Sigmoid colon (tissue), 4 donors: ENCODE measurements at regions not wholly inside any gene's neighbourhood (a gene's known extent, or its start where the extent isn't known, plus 50 kb on each side); places are given as distances from the start of the nearest gene placed in this dataset.

Experiments used
- CTCF ChIP-seq, 4 experiments: fragments of 450-650 bp in 3 of 4; fragments of 200-600 bp in 1 of 4; IDR thresholded peaks; one replicate each; pipeline ENCODE4 v1.5.1; 2016 to 2019; ENCODE audit warnings: antibody characterized with exemption in 4 of 4, mild to moderate bottlenecking in 3 of 4, moderate library complexity in 2 of 4
- EP300 ChIP-seq, 4 donors: sonication (generic); formaldehyde crosslinking; IDR thresholded peaks; one replicate each; pipeline ENCODE4 v1.6.1; 2017; ENCODE audit warnings: antibody characterized with exemption in 4 of 4
- POLR2A ChIP-seq, 2 donors: fragments of 450-650 bp; IDR thresholded peaks; one replicate each; pipeline ENCODE4 v1.6.1; 2016; ENCODE audit warnings: antibody characterized with exemption in 2 of 2, mild to moderate bottlenecking in 2 of 2, moderate library complexity in 2 of 2

- no peak for TF ChIP-seq CTCF (IDR thresholded peaks at IDR 0.05)
- no peak for TF ChIP-seq POLR2A (IDR thresholded peaks at IDR 0.05)
- TF ChIP-seq EP300 (IDR thresholded peaks at IDR 0.05), result no peak
These were observed 944.7 kb downstream of the SORCS3 start for GRCh38 chr10:105585753-105586152.
